ENCODE measurements at regions not wholly inside any gene's neighbourhood (a gene's known extent, or its start where the extent isn't known, plus 50 kb on each side); places are given as distances from the start of the nearest gene placed in this dataset.
"Not testable (repeated sequence)": the region's sequence is repeated elsewhere in the genome, so short reads cannot be mapped to it uniquely, and the experiment has no call there.

GRCh38 chr3:182650568-182651128 lies 142.7 kb upstream of the ATP11B start:
- Mint-ChIP-seq H3K4me3 (no peak overlapping the region), H3K36me3 (ENCODE audit: low read depth) (no peaks in the 10 kb centered on the region), H3K27ac (no peak overlapping the region), H3K27me3 (peaks cover 3% of the 10 kb centered on the region), H3K4me1 (no peaks in the 10 kb centered on the region), H3K9me3 (no peaks in the 10 kb centered on the region)
- no peak for DNase-seq
- CTCF ChIA-PET, result no interaction called here
- POLR2A ChIA-PET, result no interaction called here

- H3K27ac Mint-ChIP-seq, result no peak overlapping the region
- no peaks in the 10 kb centered on the region for H3K36me3 Mint-ChIP-seq (ENCODE audit: low read depth)
- POLR2A ChIA-PET, result no interaction called here
- H3K4me3 Mint-ChIP-seq, result no peak overlapping the region
- peaks cover 6% of the 10 kb centered on the region for H3K27me3 Mint-ChIP-seq
- DNase-seq, result no peak
- no peaks in the 10 kb centered on the region for H3K4me1 Mint-ChIP-seq
- CTCF ChIA-PET, result no interaction called here
- H3K9me3 Mint-ChIP-seq, result no peaks in the 10 kb centered on the region
Measured at GRCh38 chr3:182651461-182651860, 141.8 kb upstream of the ATP11B start.

- CTCF ChIA-PET, result interaction anchor here (0.6 kb wide), 1 partner anchor 954 kb away, joined by 3 read pairs; no protein-coding TSS in a partner anchor
- POLR2A ChIA-PET; H3K36me3 Mint-ChIP-seq (ENCODE audit: low read depth); H3K27me3 Mint-ChIP-seq; DNase-seq; H3K4me3 Mint-ChIP-seq; H3K4me1 Mint-ChIP-seq; H3K27ac Mint-ChIP-seq; H3K9me3 Mint-ChIP-seq: not testable (repeated sequence)
Measured at GRCh38 chr3:182653065-182653464, 140.2 kb upstream of the ATP11B start.

- POLR2A ChIA-PET, result no interaction called here
- no peaks in the 10 kb centered on the region for H3K4me1 Mint-ChIP-seq
- CTCF ChIA-PET, result no interaction called here
- no peak for DNase-seq
- peaks cover 21% of the 10 kb centered on the region for H3K27me3 Mint-ChIP-seq
- H3K36me3 Mint-ChIP-seq (ENCODE audit: low read depth), result no peaks in the 10 kb centered on the region
- no peaks in the 10 kb centered on the region for H3K9me3 Mint-ChIP-seq
- no peak overlapping the region for H3K27ac Mint-ChIP-seq
- H3K4me3 Mint-ChIP-seq, result no peak overlapping the region
Measured at GRCh38 chr3:182668541-182668940, 124.8 kb upstream of the ATP11B start.

- H3K36me3 Mint-ChIP-seq (ENCODE audit: low read depth), result no peaks in the 10 kb centered on the region
- no peak overlapping the region for H3K4me3 Mint-ChIP-seq
Measured at GRCh38 chr3:182668974-182669373, 124.3 kb upstream of the ATP11B start.

GRCh38 chr3:182671541-182671940 lies 121.8 kb upstream of the ATP11B start:
- ChIA-PET CTCF (no interaction called here), POLR2A (no interaction called here)
- Mint-ChIP-seq H3K36me3 (ENCODE audit: low read depth) (no peaks in the 10 kb centered on the region), H3K27me3 (peaks cover 21% of the 10 kb centered on the region), H3K4me3 (no peak overlapping the region), H3K27ac (no peak overlapping the region), H3K9me3 (no peaks in the 10 kb centered on the region), H3K4me1 (no peaks in the 10 kb centered on the region)
- no peak for DNase-seq

More at GRCh38 chr3:182668974-182669373, 124.3 kb upstream of the ATP11B start:
- ChIA-PET POLR2A (no interaction called here), CTCF (no interaction called here)
- Mint-ChIP-seq H3K27me3 (peaks cover 21% of the 10 kb centered on the region), H3K4me1 (no peaks in the 10 kb centered on the region), H3K9me3 (no peaks in the 10 kb centered on the region), H3K27ac (no peak overlapping the region)
- no peak for DNase-seq

- no peaks in the 10 kb centered on the region for H3K36me3 Mint-ChIP-seq (ENCODE audit: low read depth)
- ChIA-PET CTCF (no interaction called here), POLR2A (no interaction called here)
Measured at GRCh38 chr3:182671942-182672341, 121.4 kb upstream of the ATP11B start.

GRCh38 chr3:182673336-182673735 lies 120.0 kb upstream of the ATP11B start:
- DNase-seq, result no peak
- no peaks in the 10 kb centered on the region for H3K36me3 Mint-ChIP-seq (ENCODE audit: low read depth)
- peaks cover 17% of the 10 kb centered on the region for H3K27me3 Mint-ChIP-seq
- H3K4me1 Mint-ChIP-seq, result no peaks in the 10 kb centered on the region
- POLR2A ChIA-PET, result no interaction called here
- H3K27ac Mint-ChIP-seq, result no peak overlapping the region
- CTCF ChIA-PET, result no interaction called here
- no peaks in the 10 kb centered on the region for H3K9me3 Mint-ChIP-seq
- H3K4me3 Mint-ChIP-seq, result no peak overlapping the region

More at GRCh38 chr3:182671942-182672341, 121.4 kb upstream of the ATP11B start:
- Mint-ChIP-seq H3K27me3 (peaks cover 21% of the 10 kb centered on the region), H3K4me1 (no peaks in the 10 kb centered on the region), H3K4me3 (no peak overlapping the region), H3K27ac (no peak overlapping the region), H3K9me3 (no peaks in the 10 kb centered on the region)
- no peak for DNase-seq

- H3K4me1 Mint-ChIP-seq, result peaks cover 10% of the 10 kb centered on the region
- H3K27me3 Mint-ChIP-seq, result peaks cover 51% of the 10 kb centered on the region
- H3K27ac Mint-ChIP-seq, result no peak overlapping the region
- no peaks in the 10 kb centered on the region for H3K36me3 Mint-ChIP-seq (ENCODE audit: low read depth)
- DNase-seq, result peak; percentile 50
- peak overlapping the region; percentile 65 for H3K4me3 Mint-ChIP-seq
- ChIA-PET POLR2A (no interaction called here), CTCF (interaction anchor here (1.6 to 2.1 kb wide), 2 partner anchors 8 to 981 kb away, joined by 4 to 8 read pairs; no protein-coding TSS in a partner anchor)
- no peaks in the 10 kb centered on the region for H3K9me3 Mint-ChIP-seq
Measured at GRCh38 chr3:182682263-182683241, 110.8 kb upstream of the ATP11B start.

GRCh38 chr3:182683453-182683852 lies 109.9 kb upstream of the ATP11B start:
- Mint-ChIP-seq H3K27ac (no peak overlapping the region), H3K27me3 (peaks cover 57% of the 10 kb centered on the region), H3K36me3 (ENCODE audit: low read depth) (no peaks in the 10 kb centered on the region), H3K9me3 (no peaks in the 10 kb centered on the region), H3K4me3 (peak overlapping the region; percentile 47), H3K4me1 (peaks cover 10% of the 10 kb centered on the region)
- DNase-seq, result peak; percentile 68
- POLR2A ChIA-PET, result no interaction called here
- CTCF ChIA-PET, result interaction anchor here (0.9 to 2.1 kb wide), 7 partner anchors 9 to 982 kb away, joined by 3 to 8 read pairs (median 4); no protein-coding TSS in a partner anchor

GRCh38 chr3:182683858-182684257 lies 109.4 kb upstream of the ATP11B start:
- ChIA-PET CTCF (interaction anchor here (0.9 to 2.1 kb wide), 7 partner anchors 10 to 982 kb away, joined by 3 to 8 read pairs (median 4); no protein-coding TSS in a partner anchor), POLR2A (no interaction called here)
- Mint-ChIP-seq H3K27me3 (peaks cover 56% of the 10 kb centered on the region), H3K36me3 (ENCODE audit: low read depth) (no peaks in the 10 kb centered on the region), H3K9me3 (no peaks in the 10 kb centered on the region), H3K4me1 (peaks cover 10% of the 10 kb centered on the region), H3K27ac (no peak overlapping the region), H3K4me3 (no peak overlapping the region)
- no peak for DNase-seq

- no peaks in the 10 kb centered on the region for H3K9me3 Mint-ChIP-seq
- H3K27me3 Mint-ChIP-seq, result peaks cover 59% of the 10 kb centered on the region
- ChIA-PET POLR2A (no interaction called here), CTCF (interaction anchor here (0.6 to 1.9 kb wide), 3 partner anchors 12 to 975 kb away, joined by 3 to 5 read pairs (median 3); no protein-coding TSS in a partner anchor)
- no peaks in the 10 kb centered on the region for H3K36me3 Mint-ChIP-seq (ENCODE audit: low read depth)
- peaks cover 10% of the 10 kb centered on the region for H3K4me1 Mint-ChIP-seq
- no peak overlapping the region for H3K27ac Mint-ChIP-seq
- no peak overlapping the region for H3K4me3 Mint-ChIP-seq
- DNase-seq, result no peak
Measured at GRCh38 chr3:182686033-182686886, 107.0 kb upstream of the ATP11B start.

Measured in activated CD4-positive, alpha-beta T cell treated with anti-CD3 and anti-CD28 coated beads, Interleukin-2, amount 10 ng/mL, durations not matched to agents 7 days and 5 days (primary cell).